ENCODE measurements at regions not wholly inside any gene's neighbourhood (a gene's known extent, or its start where the extent isn't known, plus 50 kb on each side); places are given as distances from the start of the nearest gene placed in this dataset.
A peak's percentile ranks its signal among the peaks of the same experiment; 100 is the strongest.

GRCh38 chr18:9017167-9017904 lies 85.2 kb upstream of the NDUFV2 start:
- no peaks in the 10 kb centered on the region for H3K9me3 ChIP-seq
- no peak overlapping the region for H3K4me3 ChIP-seq
- no peaks in the 10 kb centered on the region for H3K36me3 ChIP-seq (ENCODE audit: low read depth)
- no peak for TF ChIP-seq CTCF (IDR thresholded peaks at IDR 0.05)
- peak; percentile 49 to 76 (median 59) for DNase-seq
- intact Hi-C loops (cut with DNase I, micrococcal nuclease): no loop called here
- ATAC-seq: peak; percentile 91
- peaks cover 3% of the 10 kb centered on the region for H3K4me1 ChIP-seq (ENCODE audit: low read depth)

GRCh38 chr18:9017905-9018227 lies 84.6 kb upstream of the NDUFV2 start:
- Histone ChIP-seq H3K9me3 (no peaks in the 10 kb centered on the region), H3K36me3 (ENCODE audit: low read depth) (no peaks in the 10 kb centered on the region), H3K4me1 (ENCODE audit: low read depth) (peaks cover 3% of the 10 kb centered on the region), H3K4me3 (no peak overlapping the region)
- no peak for TF ChIP-seq CTCF (IDR thresholded peaks at IDR 0.05)
- DNase-seq (peak in 1 of 3 donors; percentile 10), ATAC-seq (no peak)
- intact Hi-C loops (cut with DNase I, micrococcal nuclease): no loop called here

GRCh38 chr18:9019135-9019534 lies 83.4 kb upstream of the NDUFV2 start:
- DNase-seq (no peak), ATAC-seq (no peak)
- no peak for TF ChIP-seq CTCF (IDR thresholded peaks at IDR 0.05)
- Histone ChIP-seq H3K4me1 (ENCODE audit: low read depth) (peaks cover 3% of the 10 kb centered on the region), H3K36me3 (ENCODE audit: low read depth) (no peaks in the 10 kb centered on the region), H3K9me3 (no peaks in the 10 kb centered on the region), H3K4me3 (no peak overlapping the region)
- intact Hi-C loops (cut with DNase I, micrococcal nuclease): no loop called here

- no peak for DNase-seq
- Histone ChIP-seq H3K4me1 (ENCODE audit: low read depth) (peaks cover 3% of the 10 kb centered on the region), H3K9me3 (no peaks in the 10 kb centered on the region), H3K36me3 (ENCODE audit: low read depth) (no peaks in the 10 kb centered on the region), H3K4me3 (no peak overlapping the region)
- no peak for TF ChIP-seq CTCF (IDR thresholded peaks at IDR 0.05)
- intact Hi-C loops (cut with DNase I, micrococcal nuclease): no loop called here
- ATAC-seq: no peak
Measured at GRCh38 chr18:9020221-9020620, 82.3 kb upstream of the NDUFV2 start.

- H3K9me3 ChIP-seq: no peaks in the 10 kb centered on the region
- ATAC-seq (no peak), DNase-seq (no peak)
- peaks cover 3% of the 10 kb centered on the region for H3K4me1 ChIP-seq (ENCODE audit: low read depth)
- no peak overlapping the region for H3K4me3 ChIP-seq
- intact Hi-C loops (cut with DNase I, micrococcal nuclease): no loop called here
- no peaks in the 10 kb centered on the region for H3K36me3 ChIP-seq (ENCODE audit: low read depth)
- no peak for TF ChIP-seq CTCF (IDR thresholded peaks at IDR 0.05)
Measured at GRCh38 chr18:9021458-9021857, 81.0 kb upstream of the NDUFV2 start.
